AG08396 (cell line): ENCODE measurements at regions not wholly inside any gene's neighbourhood (a gene's known extent, or its start where the extent isn't known, plus 50 kb on each side); places are given as distances from the start of the nearest gene placed in this dataset.

Experiments used
- DNase-seq: peaks from one replicate; pipeline ENCODE4 v3.0.0; 2012; ENCODE audit warnings: low spot score, mixed read lengths

DNA sequence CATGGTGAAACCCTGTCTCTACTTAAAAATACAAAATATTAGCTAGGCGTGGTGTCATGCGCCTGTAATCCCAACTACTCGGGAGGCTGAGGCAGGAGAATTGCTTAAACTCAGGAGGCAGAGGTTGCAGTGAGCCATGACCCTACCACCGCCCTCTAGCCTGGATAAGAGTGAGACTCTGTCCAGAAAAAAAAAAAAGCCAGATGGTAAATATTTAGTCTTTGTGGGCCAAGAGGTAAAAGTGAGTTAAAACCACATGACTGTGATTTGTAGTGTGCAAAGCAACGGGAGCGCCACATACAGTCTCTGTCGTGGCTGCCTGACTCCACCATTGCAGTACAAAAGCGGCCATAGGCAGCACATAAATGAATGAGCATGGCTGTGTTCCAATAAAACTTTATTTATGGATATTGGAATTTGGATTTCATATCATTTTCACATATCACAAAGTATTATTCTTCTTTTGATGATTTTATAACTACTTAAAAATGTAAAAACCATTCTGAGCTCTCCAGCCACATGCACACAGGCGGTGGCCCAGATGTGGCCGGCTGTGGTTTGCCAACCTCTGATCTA is 51.8 kb upstream of the CASZ1 start:
- no peak for DNase-seq

DNA sequence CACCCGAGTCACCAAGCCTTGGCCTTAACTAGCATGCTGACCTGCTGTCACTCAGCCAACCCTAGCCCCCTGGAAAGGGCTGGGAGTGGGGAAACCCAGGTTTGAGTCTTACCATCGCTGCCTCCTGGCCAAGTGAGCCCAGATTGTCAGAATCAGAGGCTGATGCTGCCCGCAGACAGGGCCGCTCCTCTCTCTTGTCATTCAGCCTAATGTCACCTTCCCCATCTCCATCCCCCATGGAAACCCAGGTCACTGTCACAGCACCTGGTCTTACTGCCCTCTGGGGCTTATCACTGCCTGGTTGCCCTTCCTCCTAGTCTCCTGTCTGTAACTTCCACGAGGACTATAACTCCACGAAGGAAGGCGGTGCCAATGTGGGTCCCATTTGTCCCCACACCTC is 53.6 kb upstream of the CASZ1 start:
- no peak for DNase-seq

DNA sequence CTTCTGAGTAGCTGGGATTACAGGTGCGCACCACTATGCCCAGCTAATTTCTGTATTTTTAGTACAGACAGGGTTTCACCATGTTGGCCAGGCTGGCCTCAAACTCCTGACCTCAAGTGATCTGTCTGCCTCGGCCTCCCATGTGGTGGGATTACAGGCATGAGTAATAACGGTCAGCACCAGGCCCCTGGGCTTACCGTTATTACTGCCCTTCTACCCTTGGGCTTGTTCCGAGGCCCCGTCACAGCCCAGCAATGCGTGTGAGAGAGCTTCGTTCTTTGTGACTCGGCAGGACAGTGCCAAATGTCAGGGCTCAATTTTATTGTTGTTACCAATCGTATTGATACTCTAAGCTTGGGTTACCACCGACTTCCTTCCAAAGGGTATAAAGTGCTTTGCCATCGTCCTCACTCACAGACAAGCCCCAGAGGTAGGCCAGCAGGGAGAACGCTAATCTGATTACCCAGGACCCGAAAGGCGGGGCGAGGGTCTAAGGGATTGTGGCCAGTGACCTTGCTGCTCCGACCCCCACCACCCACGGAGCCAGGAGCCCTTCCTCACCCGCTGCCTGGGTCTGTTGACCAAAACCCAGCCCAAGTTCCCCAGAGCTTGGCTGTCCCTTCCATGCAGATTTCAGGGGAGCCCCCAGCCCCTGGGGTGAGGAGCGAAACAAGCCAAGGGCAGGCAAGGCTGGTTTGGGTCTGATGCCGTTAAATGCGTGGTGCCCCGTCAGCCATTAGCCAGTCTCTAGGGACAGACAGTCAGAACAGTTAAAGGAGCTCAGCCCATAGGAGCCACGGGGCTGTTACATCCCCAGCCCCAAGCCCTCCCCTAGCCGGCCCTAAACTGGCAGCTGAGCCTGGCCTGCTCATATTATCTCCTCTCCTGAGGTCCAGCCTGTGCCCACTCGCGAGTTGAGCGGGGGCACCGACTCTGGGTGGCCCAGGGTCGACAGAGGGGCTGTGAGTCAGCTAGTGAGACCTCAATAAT is 54.9 kb upstream of the CASZ1 start:
- DNase-seq, result no peak

DNA sequence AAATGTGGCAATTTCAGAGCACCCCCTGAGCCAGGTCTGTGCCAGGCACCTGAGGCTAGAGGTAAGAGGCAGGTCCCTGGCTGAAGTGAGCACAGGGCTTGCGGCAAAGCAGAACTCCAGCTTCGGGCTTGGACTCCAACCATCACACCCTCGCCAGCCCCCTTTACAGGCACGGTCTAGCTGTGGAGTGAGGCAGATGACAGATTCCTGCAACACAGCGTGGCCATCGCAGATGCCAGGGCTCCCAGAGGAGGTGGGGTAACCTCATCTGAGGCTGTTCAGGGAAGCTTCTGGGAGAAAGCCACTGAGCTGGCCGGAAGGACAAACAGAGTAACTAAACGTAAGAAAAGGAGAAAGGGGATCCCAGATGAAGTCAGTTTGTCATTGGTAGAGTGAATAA is 55.6 kb upstream of the CASZ1 start:
- no peak for DNase-seq

DNA sequence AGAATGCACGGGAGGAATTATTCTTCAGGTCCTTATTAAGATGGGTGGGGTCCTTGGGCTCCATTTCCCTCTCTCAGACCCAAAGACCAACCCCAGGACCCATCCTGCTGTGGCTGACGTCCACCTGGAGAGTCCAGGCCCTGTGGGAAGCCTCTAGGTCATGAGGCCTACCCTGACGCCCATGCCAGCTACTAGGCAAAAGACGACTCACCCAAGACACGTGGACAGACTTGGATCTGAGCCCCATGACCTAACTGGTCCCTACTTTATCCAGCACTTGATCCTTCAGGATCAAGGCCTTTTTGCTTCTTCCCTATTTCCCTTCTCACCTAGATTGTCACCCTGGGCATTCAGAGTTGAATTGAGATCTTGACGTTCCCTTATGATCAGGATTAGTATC is 56.0 kb upstream of the CASZ1 start:
- DNase-seq, result no peak

DNA sequence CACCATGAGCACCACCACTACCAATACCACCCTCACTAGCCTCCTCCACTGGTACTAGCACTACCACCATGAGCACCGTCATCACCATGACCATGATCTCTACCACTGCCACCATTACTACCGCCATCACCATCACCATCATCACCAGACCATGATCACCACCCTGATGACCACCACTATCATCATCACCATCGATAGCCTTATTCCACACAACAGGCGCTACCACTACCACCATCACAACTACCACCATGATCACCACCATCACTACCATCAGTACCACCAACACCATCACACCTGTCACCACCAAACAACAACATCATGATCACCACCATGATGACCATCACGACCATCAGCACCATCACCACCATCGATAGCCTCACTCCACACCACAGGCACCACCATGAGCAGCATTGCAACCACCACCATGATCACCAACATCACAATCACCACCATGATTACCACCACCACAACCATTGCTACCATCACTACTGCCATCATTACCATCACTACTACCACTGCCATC is 56.6 kb upstream of the CASZ1 start:
- DNase-seq, result no peak

DNA sequence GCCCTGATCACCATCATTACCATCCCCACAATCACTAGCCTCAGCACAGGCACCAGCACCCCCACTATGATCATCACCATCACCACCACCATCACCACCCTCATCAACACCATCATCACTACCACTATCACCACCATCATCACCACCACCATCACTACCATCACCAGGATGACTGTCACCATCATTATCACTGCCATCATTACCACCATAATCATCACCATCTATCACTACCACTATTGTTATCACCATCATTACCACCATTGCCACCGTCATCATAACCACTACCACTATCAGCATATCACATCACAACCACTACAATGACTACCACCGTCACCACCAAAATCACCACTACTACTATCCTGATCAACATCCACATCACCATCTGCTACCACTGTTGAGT is 57.3 kb upstream of the CASZ1 start:
- DNase-seq, result no peak

DNA sequence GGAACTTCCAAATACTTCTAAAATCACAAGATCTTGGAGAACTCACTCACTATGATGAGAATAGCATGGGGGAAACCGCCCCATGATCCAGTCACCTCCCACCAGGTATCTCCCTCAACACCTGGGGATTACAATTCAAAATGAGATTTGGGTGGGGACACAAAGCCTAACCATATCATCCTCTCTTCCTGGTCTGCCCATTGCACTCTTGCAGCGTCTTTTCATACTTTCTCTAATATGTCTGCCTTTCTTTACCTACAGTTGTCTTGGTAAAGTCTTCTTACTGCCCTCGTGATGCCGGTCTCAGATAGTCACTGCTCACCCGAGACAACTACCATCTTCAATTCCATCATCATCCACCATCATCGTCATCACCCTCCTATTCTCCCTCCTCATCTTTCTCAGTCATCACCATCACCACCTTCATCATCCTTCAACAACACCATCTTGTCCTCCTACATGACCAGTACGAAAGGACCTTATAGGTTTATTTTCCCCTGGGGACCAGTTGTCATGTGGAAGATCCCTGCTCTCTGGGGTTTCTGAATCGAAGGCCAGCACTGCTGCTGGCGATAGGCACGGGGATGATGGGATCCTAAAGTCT is 58.5 kb upstream of the CASZ1 start:
- no peak for DNase-seq

DNA sequence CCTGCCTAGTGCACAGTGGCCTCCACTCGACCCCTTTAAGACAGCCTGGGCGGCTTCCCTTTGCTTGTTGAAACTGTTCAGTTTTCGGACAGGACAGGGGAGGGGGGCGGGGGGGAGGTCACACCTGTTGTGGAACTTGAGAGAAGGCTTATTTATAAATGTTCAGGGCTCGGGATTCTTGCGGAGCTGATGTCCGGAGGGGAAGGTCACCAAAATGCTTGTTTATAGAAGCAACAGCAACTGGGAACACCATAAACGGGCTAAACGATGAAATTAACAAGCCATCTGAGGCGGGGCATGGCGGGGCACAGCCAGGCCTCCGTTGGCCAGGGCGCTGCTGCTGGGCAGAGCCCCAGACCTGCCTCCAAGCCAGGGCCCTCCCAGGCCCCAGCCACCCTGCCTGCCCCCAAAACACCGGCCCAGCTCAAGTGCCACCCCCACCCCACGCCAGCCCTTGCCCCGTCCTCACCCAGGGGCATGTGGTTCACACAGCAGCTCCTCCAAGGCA is 59.8 kb upstream of the CASZ1 start:
- no peak for DNase-seq

DNA sequence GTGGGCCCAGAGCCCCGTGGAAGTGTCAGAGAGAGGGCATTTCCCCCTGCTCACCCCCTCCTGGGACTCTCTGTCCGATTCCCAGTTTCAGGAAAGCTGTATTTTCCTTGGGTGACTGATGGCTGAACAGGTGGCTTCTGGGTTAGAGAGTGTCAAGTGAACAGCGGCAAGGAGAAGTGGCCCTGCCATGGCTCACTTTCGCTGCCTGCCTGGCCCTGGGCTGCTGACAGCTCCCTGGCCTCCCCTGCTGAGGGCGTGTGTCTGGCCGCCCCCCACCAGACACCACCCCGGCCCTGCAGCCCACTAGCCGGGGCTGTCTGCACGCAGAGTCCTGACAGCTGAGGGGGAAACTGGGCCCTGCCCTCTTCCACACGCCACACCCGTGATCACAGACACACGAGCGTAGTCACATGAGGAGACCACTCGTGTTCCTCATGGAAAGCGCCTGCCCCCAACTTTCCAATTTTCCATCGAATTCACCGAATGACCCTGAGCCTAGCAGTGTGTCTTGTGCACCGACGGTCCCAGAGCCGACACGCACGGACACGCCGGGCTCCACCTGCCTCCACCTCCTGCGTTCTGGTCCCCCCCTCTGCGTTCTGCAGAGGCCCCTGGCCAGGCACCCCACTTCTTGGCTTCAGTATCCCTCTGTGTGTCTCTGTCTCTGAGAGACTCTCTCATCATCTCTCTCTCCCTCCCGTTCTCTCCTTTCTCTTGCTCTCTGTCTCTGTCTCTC is 60.6 kb upstream of the CASZ1 start:
- DNase-seq, result no peak

DNA sequence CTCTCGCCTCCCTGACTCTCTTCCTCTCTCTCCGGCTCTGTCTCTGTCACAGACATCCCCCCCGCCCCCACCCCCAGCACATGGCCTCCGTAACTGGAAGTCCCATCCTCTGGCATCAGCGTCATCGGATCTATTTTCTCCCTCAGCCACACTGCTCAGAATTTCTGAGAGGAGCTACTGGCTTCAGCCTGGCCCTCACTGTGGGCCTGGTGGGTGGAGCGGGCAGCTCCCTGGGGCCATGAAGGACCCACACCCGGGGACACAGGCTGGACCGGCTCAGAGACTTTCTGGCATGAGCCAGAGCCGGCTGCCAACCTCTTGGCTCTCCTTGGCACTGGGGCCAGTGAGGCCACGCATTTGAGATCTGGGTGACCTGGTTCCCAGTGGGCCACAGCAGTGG is 61.2 kb upstream of the CASZ1 start:
- no peak for DNase-seq

DNA sequence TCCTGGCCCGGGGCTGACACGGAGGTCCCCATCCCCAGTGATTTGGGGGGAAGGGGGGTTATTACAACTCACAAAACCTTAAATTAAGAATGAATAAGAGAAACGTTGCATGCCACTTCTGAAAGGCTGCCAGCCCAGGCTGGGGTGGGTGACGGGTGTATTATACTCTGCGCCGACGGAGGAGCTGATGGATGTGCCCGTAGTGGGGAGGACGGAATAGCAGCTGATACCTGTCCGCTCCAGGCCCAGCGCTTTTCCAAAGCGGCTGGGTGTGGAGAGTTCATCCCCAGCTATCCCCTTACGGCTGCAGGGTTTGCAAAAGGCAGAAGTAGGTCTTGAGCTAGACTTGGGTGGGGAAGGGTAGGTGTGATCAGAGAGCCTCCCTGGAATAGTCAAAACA is 63.8 kb upstream of the CASZ1 start:
- DNase-seq, result no peak

DNA sequence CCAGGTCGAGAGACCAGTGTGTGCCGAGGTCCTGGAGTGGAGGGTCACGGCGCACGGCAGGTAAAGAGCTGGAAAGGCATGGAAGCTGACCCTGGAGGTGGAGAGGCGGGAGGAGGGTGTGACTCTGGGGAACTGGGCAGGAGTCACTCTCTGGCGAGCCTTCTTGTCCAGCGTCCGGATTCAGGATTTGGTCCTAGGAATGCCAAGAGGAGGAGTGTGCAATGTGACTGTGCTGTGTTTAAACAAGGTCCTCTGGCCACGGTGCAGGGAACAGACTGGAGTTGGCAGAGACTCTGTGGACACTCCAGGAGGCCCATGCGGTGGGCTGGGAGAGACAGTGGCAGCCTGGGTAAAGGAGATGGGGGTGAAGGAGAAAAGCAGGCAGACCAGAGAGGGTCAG is 64.2 kb upstream of the CASZ1 start:
- DNase-seq, result no peak

DNA sequence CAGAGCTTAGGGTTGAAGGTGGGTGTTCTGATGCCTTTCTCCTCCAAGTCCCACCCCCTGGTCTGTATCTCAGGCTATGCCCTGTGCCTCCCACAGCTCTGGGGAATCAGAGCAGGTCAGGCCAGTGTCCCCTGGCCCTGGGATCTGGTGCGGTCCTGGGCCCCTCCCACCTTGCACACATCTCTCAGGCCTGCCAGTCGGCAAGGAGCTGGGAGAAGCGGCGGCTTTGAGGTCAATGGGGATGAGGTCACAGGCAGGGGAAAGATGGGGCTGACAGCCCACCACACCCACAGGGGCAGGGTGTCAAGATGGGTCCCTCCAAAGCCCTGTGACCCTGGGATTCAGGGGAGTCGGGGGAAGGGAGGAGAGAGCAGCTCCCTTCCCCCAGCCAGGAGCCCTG is 65.4 kb upstream of the CASZ1 start:
- no peak for DNase-seq

DNA sequence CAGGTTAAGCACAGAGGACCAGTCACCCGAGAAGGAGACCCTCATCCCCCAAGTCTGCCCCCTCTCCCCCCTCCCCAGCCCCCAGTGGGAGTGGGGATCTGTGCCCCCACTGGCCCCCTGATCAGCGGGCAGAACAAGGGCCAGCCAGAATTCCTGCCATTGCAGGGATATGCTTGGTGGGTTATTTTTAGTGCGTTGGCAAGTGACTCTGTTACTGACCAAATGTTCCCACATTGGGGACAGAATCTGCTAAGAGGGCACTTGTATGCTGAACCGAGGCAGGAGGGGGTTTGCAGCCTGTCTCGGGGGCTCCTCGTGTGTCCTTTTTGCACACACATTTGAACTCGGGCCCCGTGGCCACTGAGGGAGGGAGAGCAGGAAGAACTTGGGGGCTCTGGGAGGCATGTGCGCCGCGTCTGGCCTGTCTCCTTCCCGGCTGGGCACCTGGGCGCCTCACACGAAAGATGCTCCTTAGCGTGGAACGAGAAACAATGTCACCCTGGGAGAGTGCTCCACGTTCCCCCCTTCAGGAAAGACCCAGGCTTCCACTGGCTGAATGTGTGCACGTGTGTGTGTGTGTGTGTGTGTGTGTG is 66.4 kb upstream of the CASZ1 start:
- DNase-seq, result no peak

DNA sequence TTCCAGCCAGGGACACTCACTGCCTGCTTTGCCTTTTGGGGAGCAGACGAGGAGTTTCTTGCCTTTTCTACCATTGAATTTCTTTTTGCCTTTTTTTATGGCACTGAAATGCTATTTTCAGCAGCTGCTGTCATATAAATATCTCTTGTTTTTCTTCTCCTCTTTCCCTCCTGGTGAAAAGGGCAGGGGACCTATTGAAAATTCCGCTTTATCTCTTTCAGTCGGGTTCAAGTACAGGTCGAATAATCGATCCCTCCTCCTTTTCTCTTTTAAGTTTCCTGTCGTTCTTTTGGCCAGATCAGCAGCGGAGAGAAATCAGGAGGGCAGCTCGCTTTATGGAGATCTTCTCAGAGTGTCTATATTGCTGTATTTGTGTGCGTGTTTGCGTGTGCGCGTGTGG is 67.4 kb upstream of the CASZ1 start:
- DNase-seq, result no peak

DNA sequence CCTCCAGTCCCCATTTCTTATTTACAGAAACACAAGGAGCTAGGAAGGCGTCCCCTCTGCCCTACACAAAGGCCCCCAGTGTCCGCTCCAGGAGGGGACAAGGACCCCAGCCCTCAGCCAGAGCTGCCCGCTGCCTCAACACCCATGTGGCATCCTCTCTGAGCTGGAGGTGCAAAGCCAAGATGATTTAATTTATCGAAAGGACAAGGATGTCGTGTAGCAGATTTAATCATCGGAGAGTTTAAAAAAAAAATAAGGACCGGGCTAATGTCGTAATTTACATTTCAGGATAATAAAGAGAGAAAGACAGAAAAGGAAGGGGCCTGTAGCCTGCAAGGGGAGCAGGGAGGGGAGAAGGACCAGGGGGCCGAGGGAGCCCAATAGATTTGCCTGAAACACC is 68.3 kb upstream of the CASZ1 start:
- no peak for DNase-seq

DNA sequence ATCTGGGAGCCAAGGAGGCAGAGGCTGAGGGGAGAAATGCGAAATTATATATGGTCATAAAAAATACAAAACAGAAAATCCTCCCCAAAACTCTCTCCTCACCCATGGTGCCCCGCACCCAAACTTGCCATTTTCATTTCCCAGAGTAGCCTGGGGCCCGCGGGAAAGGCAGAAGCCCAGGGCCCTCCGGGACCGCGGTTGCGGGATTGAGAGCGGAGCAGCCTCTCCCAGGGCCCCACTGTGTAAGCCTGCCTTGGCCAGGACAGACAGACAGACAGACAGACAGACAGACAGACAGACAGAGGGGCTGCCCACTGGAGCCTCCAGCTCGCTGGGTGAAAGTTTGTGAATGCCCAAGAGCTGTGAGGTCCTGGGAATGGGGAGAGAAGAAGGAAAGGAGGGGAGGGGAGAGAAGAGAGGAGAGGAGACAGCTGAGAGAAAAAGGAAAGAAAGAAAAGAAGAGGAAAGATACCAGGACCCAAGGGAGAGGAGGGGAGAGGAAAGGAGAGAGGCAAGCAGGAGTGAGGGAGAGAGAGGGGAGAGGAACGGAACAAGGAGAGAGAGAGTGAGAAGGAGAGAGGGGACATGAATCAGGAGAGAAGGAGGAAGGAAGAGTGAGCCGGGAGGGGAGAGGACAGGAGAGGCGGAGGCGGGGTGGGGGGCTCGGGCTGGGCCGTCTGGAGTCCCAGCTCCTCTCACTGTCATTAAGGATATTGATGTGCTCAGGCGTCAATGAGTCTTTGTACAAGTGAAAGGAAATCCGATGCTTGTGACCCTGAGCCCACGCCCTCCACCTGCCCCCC is 69.3 kb upstream of the CASZ1 start:
- DNase-seq, result no peak

DNA sequence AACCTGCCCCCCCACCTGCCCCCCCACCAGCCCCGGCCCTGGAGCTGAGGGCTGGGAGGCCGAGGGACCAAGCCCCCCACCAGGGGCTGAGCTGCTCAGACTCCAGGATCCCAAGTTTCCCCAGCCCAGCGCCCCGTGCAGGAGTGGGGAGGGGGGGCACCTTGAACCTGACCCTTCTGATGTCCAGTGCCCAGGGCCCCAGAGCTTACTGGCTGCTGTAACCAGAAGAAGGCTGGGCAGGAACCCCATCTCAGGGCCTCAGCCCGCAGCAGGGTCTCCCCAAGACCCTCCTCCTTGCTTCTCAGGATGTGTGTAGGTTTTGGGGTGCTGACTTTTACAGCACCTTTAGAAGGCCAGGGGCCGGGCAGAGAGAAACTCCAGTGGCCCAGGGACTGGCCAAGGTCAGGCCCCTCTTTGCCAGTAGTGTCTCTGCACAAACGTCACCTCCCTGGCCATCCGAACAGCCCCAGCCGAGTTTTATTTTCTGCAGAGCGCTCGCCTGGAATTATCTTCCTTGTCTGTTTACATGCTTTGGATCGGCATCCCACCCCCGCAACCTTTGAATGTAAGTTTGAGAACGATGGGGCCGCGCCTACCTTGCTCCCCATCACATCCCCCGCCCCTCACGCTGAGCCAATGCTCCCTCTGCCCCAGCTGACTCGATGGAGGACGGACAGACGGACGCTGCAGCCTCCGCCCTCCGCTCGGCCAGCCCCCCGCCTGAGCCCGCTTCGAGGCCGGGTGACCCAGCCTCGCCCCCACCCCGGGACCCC is 70.1 kb upstream of the CASZ1 start:
- peak; percentile 61 for DNase-seq

DNA sequence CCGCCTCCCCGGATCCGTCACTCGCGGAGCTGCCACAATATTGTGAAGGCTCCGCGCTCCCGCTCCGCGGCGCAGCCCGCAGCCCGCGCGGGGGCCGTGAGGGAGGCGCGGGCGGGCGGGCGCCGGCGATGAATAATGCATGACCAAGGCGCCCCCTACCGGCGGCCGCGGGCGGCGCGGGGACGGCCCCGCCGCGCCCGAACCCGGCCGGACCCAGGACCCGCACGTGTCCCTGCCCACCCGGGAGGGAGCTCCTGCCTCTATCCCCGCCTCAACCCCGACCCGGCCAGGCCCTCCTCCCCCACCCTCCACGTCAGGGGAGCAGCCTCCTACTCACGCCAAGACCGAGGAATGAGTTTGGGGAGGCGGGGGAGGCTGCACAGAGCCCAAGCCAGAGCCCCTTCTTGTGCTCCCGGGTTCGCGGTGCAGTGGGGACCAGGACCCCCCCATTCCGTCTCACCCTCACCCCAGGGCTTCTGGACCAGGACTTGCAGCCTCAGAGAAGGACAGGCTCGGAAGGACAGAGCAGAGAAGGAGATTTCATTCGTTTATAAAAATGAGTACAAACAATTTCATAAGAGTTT is 70.8 kb upstream of the CASZ1 start:
- peak; percentile 91 for DNase-seq
